H1 (cell line): ENCODE measurements at regions not wholly inside any gene's neighbourhood (a gene's known extent, or its start where the extent isn't known, plus 50 kb on each side); places are given as distances from the start of the nearest gene placed in this dataset.

Source experiments
- EP300 ChIP-seq, 2 experiments: IDR thresholded peaks; 1 replicate in 1 of 2; 2 replicates in 1 of 2; pipeline ENCODE4 v1.6.1; 2011 to 2012; ENCODE audit warnings: low read depth in 2 of 2, low read length in 2 of 2, mild to moderate bottlenecking in 2 of 2, borderline replicate concordance in 1 of 2, inconsistent platforms in 1 of 2, moderate library complexity in 1 of 2
- KDM4A ChIP-seq: IDR thresholded peaks from one replicate; pipeline ENCODE4 v1.7.1; 2012; ENCODE audit warnings: low read depth, mild to moderate bottlenecking, moderate library complexity, low read length, inconsistent platforms; ENCODE audit not compliant: severe bottlenecking
- POLR2A ChIP-seq, 2 experiments: IDR thresholded peaks; 1 replicate in 1 of 2; 2 replicates in 1 of 2; pipeline ENCODE4 v1.6.1; 2011; ENCODE audit warnings: low read depth in 2 of 2, low read length in 2 of 2, mild to moderate bottlenecking in 2 of 2; ENCODE audit errors: control extremely low read depth in 1 of 2
- TCF12 ChIP-seq: IDR thresholded peaks from 2 replicates; pipeline ENCODE4 v1.6.1; 2011; ENCODE audit warnings: low read depth, mild to moderate bottlenecking, low read length
- TEAD4 ChIP-seq: IDR thresholded peaks from 2 replicates; pipeline ENCODE4 v1.6.1; 2012; ENCODE audit warnings: low read depth, low read length, inconsistent platforms, mixed read lengths
- ZNF274 ChIP-seq: IDR thresholded peaks from 2 replicates; pipeline ENCODE4 v1.7.0; 2012; ENCODE audit warnings: low read length, borderline replicate concordance; ENCODE audit errors: extremely low read depth
- TF ChIP-seq, protein P1 (sequence below), 3 experiments: IDR thresholded peaks; 1 replicate in 2 of 3; 2 replicates in 1 of 3; pipeline versions ENCODE4 v1.5.1 to v1.6.1; 2011; ENCODE audit warnings: low read length in 3 of 3, mild to moderate bottlenecking in 3 of 3, inconsistent platforms in 2 of 3, low read depth in 1 of 3, moderate library complexity in 1 of 3; ENCODE audit not compliant: insufficient read depth in 1 of 3; ENCODE audit errors: control extremely low read depth in 1 of 3
- TF ChIP-seq, protein P2 (sequence below): IDR thresholded peaks from 2 replicates; pipeline ENCODE4 v1.6.1; 2011; ENCODE audit warnings: low read length, improper control_type of control experiment

GRCh38 chr21:35382696-35383095 is 333.6 kb upstream of the RUNX1 start:
- TF ChIP-seq KDM4A (no peak), TCF12 (no peak), POLR2A (IDR thresholded peaks at IDR 0.05; ENCODE audit: control extremely low read depth in 1 of 2, low read depth in 2 of 2, low read length in 2 of 2) (no peak), TEAD4 (no peak), ZNF274 (no peak), EP300 (IDR thresholded peaks at IDR 0.05; ENCODE audit: borderline replicate concordance in 1 of 2, low read depth in 2 of 2, low read length in 2 of 2) (no peak)
- TF ChIP-seq, protein P1, sequence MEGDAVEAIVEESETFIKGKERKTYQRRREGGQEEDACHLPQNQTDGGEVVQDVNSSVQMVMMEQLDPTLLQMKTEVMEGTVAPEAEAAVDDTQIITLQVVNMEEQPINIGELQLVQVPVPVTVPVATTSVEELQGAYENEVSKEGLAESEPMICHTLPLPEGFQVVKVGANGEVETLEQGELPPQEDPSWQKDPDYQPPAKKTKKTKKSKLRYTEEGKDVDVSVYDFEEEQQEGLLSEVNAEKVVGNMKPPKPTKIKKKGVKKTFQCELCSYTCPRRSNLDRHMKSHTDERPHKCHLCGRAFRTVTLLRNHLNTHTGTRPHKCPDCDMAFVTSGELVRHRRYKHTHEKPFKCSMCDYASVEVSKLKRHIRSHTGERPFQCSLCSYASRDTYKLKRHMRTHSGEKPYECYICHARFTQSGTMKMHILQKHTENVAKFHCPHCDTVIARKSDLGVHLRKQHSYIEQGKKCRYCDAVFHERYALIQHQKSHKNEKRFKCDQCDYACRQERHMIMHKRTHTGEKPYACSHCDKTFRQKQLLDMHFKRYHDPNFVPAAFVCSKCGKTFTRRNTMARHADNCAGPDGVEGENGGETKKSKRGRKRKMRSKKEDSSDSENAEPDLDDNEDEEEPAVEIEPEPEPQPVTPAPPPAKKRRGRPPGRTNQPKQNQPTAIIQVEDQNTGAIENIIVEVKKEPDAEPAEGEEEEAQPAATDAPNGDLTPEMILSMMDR (IDR thresholded peaks at IDR 0.05; ENCODE audit: control extremely low read depth in 1 of 3, insufficient read depth in 1 of 3, low read depth in 1 of 3, low read length in 3 of 3), result no peak
- TF ChIP-seq, protein P2, sequence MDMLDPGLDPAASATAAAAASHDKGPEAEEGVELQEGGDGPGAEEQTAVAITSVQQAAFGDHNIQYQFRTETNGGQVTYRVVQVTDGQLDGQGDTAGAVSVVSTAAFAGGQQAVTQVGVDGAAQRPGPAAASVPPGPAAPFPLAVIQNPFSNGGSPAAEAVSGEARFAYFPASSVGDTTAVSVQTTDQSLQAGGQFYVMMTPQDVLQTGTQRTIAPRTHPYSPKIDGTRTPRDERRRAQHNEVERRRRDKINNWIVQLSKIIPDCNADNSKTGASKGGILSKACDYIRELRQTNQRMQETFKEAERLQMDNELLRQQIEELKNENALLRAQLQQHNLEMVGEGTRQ, result no peak
